HL-60 (cell line): ENCODE measurements at regions not wholly inside any gene's neighbourhood (a gene's known extent, or its start where the extent isn't known, plus 50 kb on each side); places are given as distances from the start of the nearest gene placed in this dataset.

Source experiments
- CTCF ChIP-seq: IDR thresholded peaks from one replicate; pipeline ENCODE4 v1.5.1; 2011; ENCODE audit warnings: low read length, control low read depth, inconsistent platforms; ENCODE audit not compliant: insufficient read depth
- POLR2AphosphoS5 ChIP-seq: IDR thresholded peaks from 2 replicates; pipeline ENCODE4 v1.6.1; 2012; ENCODE audit warnings: low read depth
- REST ChIP-seq: IDR thresholded peaks from 2 replicates; pipeline ENCODE4 v1.6.1; 2012; ENCODE audit warnings: low read depth; ENCODE audit not compliant: insufficient replicate concordance
- SPI1 ChIP-seq: IDR thresholded peaks from 2 replicates; pipeline ENCODE4 v1.6.1; 2012; ENCODE audit warnings: low read depth, mild to moderate bottlenecking, borderline replicate concordance

DNA sequence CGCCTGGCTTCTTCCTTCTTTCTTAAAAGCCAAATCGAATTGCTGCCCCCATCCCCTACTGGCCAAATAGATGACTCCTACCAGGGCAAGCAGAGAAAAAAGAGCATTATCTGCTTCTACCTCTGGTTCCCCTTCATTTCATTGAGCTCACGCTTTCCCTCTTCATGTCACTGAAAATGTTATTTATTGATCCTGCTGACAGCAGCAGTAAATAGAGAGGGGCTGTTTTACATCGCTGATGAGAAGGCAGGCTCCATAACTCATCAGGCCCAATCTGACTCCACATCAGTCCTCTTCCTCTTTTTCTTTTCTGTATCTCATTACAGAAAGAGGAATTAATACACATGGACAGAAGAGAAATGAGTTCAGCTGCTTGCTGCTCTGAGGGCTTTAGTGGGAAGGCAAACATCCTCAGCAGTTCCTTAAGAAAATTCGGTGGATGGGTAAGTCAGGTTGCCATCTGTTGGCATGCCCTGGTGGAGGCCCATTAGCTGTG, 904.1 kb downstream of the KCNMA1 start:
- TF ChIP-seq REST (no peak), CTCF (no peak), POLR2AphosphoS5 (no peak), SPI1 (peak; percentile 85)
